GM18909 (cell line): ENCODE measurements at regions not wholly inside any gene's neighbourhood (a gene's known extent, or its start where the extent isn't known, plus 50 kb on each side); places are given as distances from the start of the nearest gene placed in this dataset.
"Not testable (repeated sequence)": the region's sequence is repeated elsewhere in the genome, so short reads cannot be mapped to it uniquely, and the experiment has no call there.

Experiments
- ATAC-seq: cut with Tn5 transposase; IDR thresholded peaks from one replicate; pipeline ENCODE4 v1.9.1; 2021; ENCODE audit warnings: mild to moderate bottlenecking; ENCODE audit not compliant: unreplicated experiment, poor library complexity

- not testable (repeated sequence) for ATAC-seq
Measured at GRCh38 chr7:73244782-73245311, 63.8 kb downstream of the NSUN5 start.

GRCh38 chr7:73234994-73235717, 73.5 kb downstream of the NSUN5 start:
- ATAC-seq: peak; percentile 89

- ATAC-seq: not testable (repeated sequence)
Measured at GRCh38 chr7:73225745-73226144, 82.9 kb downstream of the NSUN5 start.

GRCh38 chr7:73221724-73222123, 86.9 kb downstream of the NSUN5 start:
- not testable (repeated sequence) for ATAC-seq

GRCh38 chr7:73220766-73221370, 87.8 kb downstream of the NSUN5 start:
- ATAC-seq: peak; percentile 44

GRCh38 chr7:73220357-73220756, 88.3 kb downstream of the NSUN5 start:
- peak; percentile 84 for ATAC-seq

GRCh38 chr7:73218802-73219201, 89.8 kb downstream of the NSUN5 start:
- ATAC-seq: not testable (repeated sequence)

- ATAC-seq: not testable (repeated sequence)
Measured at GRCh38 chr7:73216046-73216675, 92.5 kb downstream of the NSUN5 start.

GRCh38 chr7:73215232-73215631, 93.4 kb downstream of the NSUN5 start:
- not testable (repeated sequence) for ATAC-seq

GRCh38 chr7:73214471-73214870, 94.2 kb downstream of the NSUN5 start:
- ATAC-seq: not testable (repeated sequence)

- ATAC-seq: not testable (repeated sequence)
Measured at GRCh38 chr7:73213076-73213475, 95.5 kb downstream of the NSUN5 start.

GRCh38 chr7:73205594-73205993, 103.0 kb downstream of the NSUN5 start:
- ATAC-seq: not testable (repeated sequence)

- not testable (repeated sequence) for ATAC-seq
Measured at GRCh38 chr7:73204898-73205297, 103.7 kb downstream of the NSUN5 start.

GRCh38 chr7:73203312-73203711, 105.3 kb downstream of the NSUN5 start:
- not testable (repeated sequence) for ATAC-seq

GRCh38 chr7:73201264-73201663, 107.4 kb downstream of the NSUN5 start:
- not testable (repeated sequence) for ATAC-seq

GRCh38 chr7:73200518-73201099, 108.0 kb downstream of the NSUN5 start:
- ATAC-seq: not testable (repeated sequence)

GRCh38 chr7:73193991-73194390, 108.2 kb upstream of the SPDYE9 start:
- not testable (repeated sequence) for ATAC-seq

GRCh38 chr7:73190483-73191155, 104.8 kb upstream of the SPDYE9 start:
- not testable (repeated sequence) for ATAC-seq

GRCh38 chr7:73188287-73188686, 102.4 kb upstream of the SPDYE9 start:
- ATAC-seq: not testable (repeated sequence)
